ENCODE measurements at regions not wholly inside any gene's neighbourhood (a gene's known extent, or its start where the extent isn't known, plus 50 kb on each side); places are given as distances from the start of the nearest gene placed in this dataset.
"Not testable (repeated sequence)": the region's sequence is repeated elsewhere in the genome, so short reads cannot be mapped to it uniquely, and the experiment has no call there.

DNA sequence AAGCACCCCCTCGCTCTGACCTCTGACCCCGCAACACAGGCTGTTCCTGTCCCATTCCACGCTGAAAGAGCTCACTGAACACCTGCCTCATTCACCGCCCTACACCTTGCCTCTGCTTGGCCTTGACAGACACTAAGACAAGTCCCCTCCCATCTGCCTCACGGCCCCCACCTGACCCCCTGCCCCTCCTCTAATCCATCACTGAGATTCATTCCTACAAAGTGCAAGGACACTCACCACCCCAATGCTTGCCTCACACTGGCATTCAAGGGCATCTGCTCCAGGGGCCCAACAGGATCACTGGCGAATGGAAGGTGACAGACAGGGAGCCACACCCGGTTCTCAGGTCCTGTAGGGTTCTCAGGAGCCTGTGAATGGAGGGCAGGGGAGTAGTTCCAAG, 68.1 kb upstream of the NANOS1 start (continued):
- TF ChIP-seq TCF7L2 (IDR thresholded peaks at IDR 0.05; ENCODE audit: borderline replicate concordance, extremely low read depth, insufficient read depth, insufficient read length): no peak
- TF ChIP-seq ZFX (IDR thresholded peaks at IDR 0.05): no peak

DNA sequence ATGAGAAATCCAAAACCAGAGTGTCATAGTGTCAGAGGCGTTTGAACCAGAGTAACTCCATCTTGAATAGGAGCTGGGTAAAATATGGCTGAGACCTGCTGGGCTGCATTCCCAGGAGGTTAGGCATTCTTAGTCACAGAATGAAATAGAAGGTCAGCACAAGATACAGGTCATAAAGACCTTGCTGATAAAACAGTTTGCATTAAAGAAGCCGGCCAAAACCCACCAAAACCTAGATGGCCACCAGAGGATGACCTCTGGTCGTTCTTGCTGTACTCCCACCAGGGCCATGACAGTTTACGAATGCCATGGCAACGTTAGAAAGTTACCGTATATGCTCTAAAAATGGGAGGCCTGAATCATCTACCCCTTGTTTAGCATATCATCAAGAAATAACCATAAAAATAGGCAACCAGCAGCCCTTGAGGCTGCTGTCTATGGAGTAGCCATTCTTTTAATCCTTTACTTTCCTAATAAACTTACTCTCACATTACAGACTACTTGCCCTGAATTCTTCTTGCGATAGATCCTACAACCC, 67.1 kb upstream of the NANOS1 start:
- H3K4me2 ChIP-seq (ENCODE audit: low read length); H4K20me1 ChIP-seq (ENCODE audit: insufficient read depth); CTCF ChIA-PET; RAD21 ChIA-PET (ENCODE audit: low non-redundant PET in 1 of 2, low total read pairs in 2 of 2, uncharacterized antibody in 2 of 2, unreplicated experiment in 2 of 2); H3K9me2 ChIP-seq (ENCODE audit: insufficient read depth); H3K9me3 ChIP-seq (ENCODE audit: control insufficient read depth in 1 of 2, insufficient read depth in 1 of 2, low read depth in 1 of 2, low read length in 2 of 2); H2AFZ ChIP-seq (ENCODE audit: low read depth, low read length, poor library complexity, severe bottlenecking); DNase-seq (ENCODE audit: low read depth, low spot score); H3K36me3 ChIP-seq (ENCODE audit: control insufficient read depth in 1 of 2, insufficient read depth in 2 of 2, low read length in 2 of 2); POLR2A ChIA-PET; H3K79me2 ChIP-seq (ENCODE audit: insufficient read depth, low read length); intact Hi-C loops (cut with micrococcal nuclease); H3K27ac ChIP-seq (ENCODE audit: low read depth, low read length); ATAC-seq; H3K27me3 ChIP-seq (ENCODE audit: insufficient read depth, low read length); H3K4me3 ChIP-seq (replicated peaks in 1 of 2; ENCODE audit: low read depth in 1 of 2, low read length in 2 of 2); H3K9ac ChIP-seq (ENCODE audit: low read length); BruUV-seq (replicated peaks): not testable (repeated sequence)
- H3K4me1 ChIP-seq (ENCODE audit: control insufficient read depth in 1 of 2, insufficient read depth in 2 of 2, low read length in 2 of 2): peaks cover 9 to 52% of the 10 kb centered on the region in 2 experiments

DNA sequence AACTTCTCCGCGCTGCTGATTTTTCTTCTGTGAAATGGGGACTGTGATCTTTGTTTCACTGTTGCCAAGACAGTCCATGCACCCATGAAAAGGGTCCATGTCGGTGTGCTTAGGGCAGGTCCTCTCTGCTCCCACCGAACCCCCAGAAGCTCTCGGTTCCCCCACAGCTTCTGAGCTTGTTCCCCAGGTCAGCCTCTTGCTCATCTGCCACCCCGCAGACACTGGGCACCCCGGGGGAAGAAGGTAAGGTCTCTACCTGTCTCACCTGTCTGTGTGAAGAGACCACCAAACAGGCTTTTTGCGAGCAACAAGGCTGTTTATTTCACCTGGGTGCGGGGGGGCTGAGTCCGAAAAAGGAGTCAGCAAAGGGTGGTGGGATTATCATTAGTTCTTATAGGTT, 66.2 kb upstream of the NANOS1 start:
- Histone ChIP-seq H4K20me1 (ENCODE audit: insufficient read depth) (no peaks in the 10 kb centered on the region), H3K79me2 (ENCODE audit: insufficient read depth, low read length) (no peaks in the 10 kb centered on the region), H3K4me1 (ENCODE audit: control insufficient read depth in 1 of 2, insufficient read depth in 2 of 2, low read length in 2 of 2) (peaks cover 9 to 52% of the 10 kb centered on the region in 2 experiments), H3K36me3 (ENCODE audit: control insufficient read depth in 1 of 2, insufficient read depth in 2 of 2, low read length in 2 of 2) (no peaks in the 10 kb centered on the region), H3K9ac (ENCODE audit: low read length) (no peak overlapping the region), H3K9me3 (ENCODE audit: control insufficient read depth in 1 of 2, insufficient read depth in 1 of 2, low read depth in 1 of 2, low read length in 2 of 2) (no peaks in the 10 kb centered on the region), H3K4me3 (replicated peaks in 1 of 2; ENCODE audit: low read depth in 1 of 2, low read length in 2 of 2) (no peak overlapping the region), H2AFZ (ENCODE audit: low read depth, low read length, poor library complexity, severe bottlenecking) (no peak overlapping the region), H3K27ac (ENCODE audit: low read depth, low read length) (no peak overlapping the region), H3K27me3 (ENCODE audit: insufficient read depth, low read length) (no peaks in the 10 kb centered on the region), H3K9me2 (ENCODE audit: insufficient read depth) (no peaks in the 10 kb centered on the region), H3K4me2 (ENCODE audit: low read length) (no peak overlapping the region)
- no TSS peak for BruUV-seq (replicated peaks)
- ATAC-seq (no peak), DNase-seq (ENCODE audit: low read depth, low spot score) (no peak)
- TF ChIP-seq ZFX (IDR thresholded peaks at IDR 0.05): no peak
- TF ChIP-seq, protein P1, sequence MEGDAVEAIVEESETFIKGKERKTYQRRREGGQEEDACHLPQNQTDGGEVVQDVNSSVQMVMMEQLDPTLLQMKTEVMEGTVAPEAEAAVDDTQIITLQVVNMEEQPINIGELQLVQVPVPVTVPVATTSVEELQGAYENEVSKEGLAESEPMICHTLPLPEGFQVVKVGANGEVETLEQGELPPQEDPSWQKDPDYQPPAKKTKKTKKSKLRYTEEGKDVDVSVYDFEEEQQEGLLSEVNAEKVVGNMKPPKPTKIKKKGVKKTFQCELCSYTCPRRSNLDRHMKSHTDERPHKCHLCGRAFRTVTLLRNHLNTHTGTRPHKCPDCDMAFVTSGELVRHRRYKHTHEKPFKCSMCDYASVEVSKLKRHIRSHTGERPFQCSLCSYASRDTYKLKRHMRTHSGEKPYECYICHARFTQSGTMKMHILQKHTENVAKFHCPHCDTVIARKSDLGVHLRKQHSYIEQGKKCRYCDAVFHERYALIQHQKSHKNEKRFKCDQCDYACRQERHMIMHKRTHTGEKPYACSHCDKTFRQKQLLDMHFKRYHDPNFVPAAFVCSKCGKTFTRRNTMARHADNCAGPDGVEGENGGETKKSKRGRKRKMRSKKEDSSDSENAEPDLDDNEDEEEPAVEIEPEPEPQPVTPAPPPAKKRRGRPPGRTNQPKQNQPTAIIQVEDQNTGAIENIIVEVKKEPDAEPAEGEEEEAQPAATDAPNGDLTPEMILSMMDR (IDR thresholded peaks at IDR 0.05 in 2 of 3, conservative IDR thresholded peaks at IDR 0.05 in 1 of 3; ENCODE audit: borderline replicate concordance in 1 of 3, insufficient read depth in 1 of 3, low read depth in 2 of 3, low read length in 2 of 3): no peak
- no peak for TF ChIP-seq SRF (IDR thresholded peaks at IDR 0.05; ENCODE audit: low read depth)
- no peak for TF ChIP-seq RAD21 (IDR thresholded peaks at IDR 0.05; ENCODE audit: low read depth)
- TF ChIP-seq SIN3A (IDR thresholded peaks at IDR 0.05; ENCODE audit: low read depth): no peak
- TF ChIP-seq EZH2 (IDR thresholded peaks at IDR 0.05): no peak
- TF ChIP-seq EZH2phosphoT487 (IDR thresholded peaks at IDR 0.05; ENCODE audit: borderline replicate concordance): no peak
- intact Hi-C loops (cut with micrococcal nuclease): no loop called here
- POLR2A ChIA-PET: no interaction called here
- RAD21 ChIA-PET (ENCODE audit: low non-redundant PET in 1 of 2, low total read pairs in 2 of 2, uncharacterized antibody in 2 of 2, unreplicated experiment in 2 of 2): no interaction called here
- CTCF ChIA-PET: no interaction called here

All from HCT116 (cell line).